GM18868 (cell line): ENCODE measurements at regions not wholly inside any gene's neighbourhood (a gene's known extent, or its start where the extent isn't known, plus 50 kb on each side); places are given as distances from the start of the nearest gene placed in this dataset.
A peak's percentile ranks its signal among the peaks of the same experiment; 100 is the strongest.

Experiments
- ATAC-seq: cut with Tn5 transposase; IDR thresholded peaks from one replicate; pipeline ENCODE4 v1.9.1; 2021; ENCODE audit warnings: mild to moderate bottlenecking, moderate library complexity; ENCODE audit not compliant: unreplicated experiment

GRCh38 chr12:125267114-125267513 lies 201.9 kb downstream of the AACS start:
- ATAC-seq: no peak

GRCh38 chr12:125269276-125269675 lies 204.0 kb downstream of the AACS start:
- no peak for ATAC-seq

GRCh38 chr12:125271892-125272291 lies 206.7 kb downstream of the AACS start:
- no peak for ATAC-seq

- ATAC-seq: no peak
Measured at GRCh38 chr12:125272383-125272933, 207.2 kb downstream of the AACS start.

GRCh38 chr12:125276567-125276966 lies 211.3 kb downstream of the AACS start:
- no peak for ATAC-seq

- no peak for ATAC-seq
Measured at GRCh38 chr12:125280482-125281377, 215.5 kb downstream of the AACS start.

- no peak for ATAC-seq
Measured at GRCh38 chr12:125282921-125283320, 217.7 kb downstream of the AACS start.

GRCh38 chr12:125283521-125283920 lies 218.3 kb downstream of the AACS start:
- ATAC-seq: no peak

- ATAC-seq: no peak
Measured at GRCh38 chr12:125284087-125284486, 218.9 kb downstream of the AACS start.

- ATAC-seq: no peak
Measured at GRCh38 chr12:125284945-125285685, 219.9 kb downstream of the AACS start.

- ATAC-seq: no peak
Measured at GRCh38 chr12:125286005-125286727, 220.9 kb downstream of the AACS start.

GRCh38 chr12:125287155-125287847 lies 222.1 kb downstream of the AACS start:
- peak; percentile 54 for ATAC-seq

GRCh38 chr12:125288931-125289928 lies 224.0 kb downstream of the AACS start:
- no peak for ATAC-seq

GRCh38 chr12:125289970-125290369 lies 224.7 kb downstream of the AACS start:
- no peak for ATAC-seq

- ATAC-seq: no peak
Measured at GRCh38 chr12:125292700-125293099, 227.5 kb downstream of the AACS start.

GRCh38 chr12:125295550-125295949 lies 230.3 kb downstream of the AACS start:
- no peak for ATAC-seq

- ATAC-seq: no peak
Measured at GRCh38 chr12:125296701-125297100, 231.5 kb downstream of the AACS start.

- no peak for ATAC-seq
Measured at GRCh38 chr12:125299840-125300239, 234.6 kb downstream of the AACS start.

- no peak for ATAC-seq
Measured at GRCh38 chr12:125300249-125300648, 235.0 kb downstream of the AACS start.
